ENCODE measurements at regions not wholly inside any gene's neighbourhood (a gene's known extent, or its start where the extent isn't known, plus 50 kb on each side); places are given as distances from the start of the nearest gene placed in this dataset.

- TF ChIP-seq CTCF (conservative IDR thresholded peaks at IDR 0.05; ENCODE audit: low read depth, low read length), result no peak
- no peak for TF ChIP-seq RFX5 (IDR thresholded peaks at IDR 0.05; ENCODE audit: low read depth, low read length)
- TF ChIP-seq POLR2A (IDR thresholded peaks at IDR 0.05; ENCODE audit: low read depth, low read length), result no peak
- TF ChIP-seq SMC3 (IDR thresholded peaks at IDR 0.05; ENCODE audit: low read depth, low read length), result no peak
- no peak for TF ChIP-seq BHLHE40 (IDR thresholded peaks at IDR 0.05; ENCODE audit: low read depth, low read length)
Measured at GRCh38 chr16:51968749-51969148, 578.2 kb downstream of the TOX3 start.

Measured in IMR-90 (cell line).